ENCODE measurements at regions not wholly inside any gene's neighbourhood (a gene's known extent, or its start where the extent isn't known, plus 50 kb on each side); places are given as distances from the start of the nearest gene placed in this dataset.

DNA sequence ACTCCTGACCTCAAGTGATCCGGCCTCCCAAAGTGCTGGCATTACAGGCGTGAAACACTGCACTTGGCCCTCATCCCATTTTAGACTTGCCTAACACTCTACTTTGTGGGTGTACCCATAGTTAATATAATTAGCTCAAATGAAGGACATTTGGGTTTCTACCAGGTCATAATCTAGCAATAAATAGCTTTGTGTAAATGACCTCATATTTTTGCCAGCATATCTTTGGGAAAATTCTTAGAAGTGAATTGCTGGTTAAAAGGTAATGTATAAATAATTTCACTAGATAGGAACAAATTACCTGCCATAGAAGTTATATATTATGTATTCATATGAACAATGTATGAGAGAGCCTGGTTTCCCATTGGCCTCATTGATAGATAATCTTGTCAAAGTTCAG, 206.0 kb downstream of the DIPK2A start:
- TF ChIP-seq, protein P1, sequence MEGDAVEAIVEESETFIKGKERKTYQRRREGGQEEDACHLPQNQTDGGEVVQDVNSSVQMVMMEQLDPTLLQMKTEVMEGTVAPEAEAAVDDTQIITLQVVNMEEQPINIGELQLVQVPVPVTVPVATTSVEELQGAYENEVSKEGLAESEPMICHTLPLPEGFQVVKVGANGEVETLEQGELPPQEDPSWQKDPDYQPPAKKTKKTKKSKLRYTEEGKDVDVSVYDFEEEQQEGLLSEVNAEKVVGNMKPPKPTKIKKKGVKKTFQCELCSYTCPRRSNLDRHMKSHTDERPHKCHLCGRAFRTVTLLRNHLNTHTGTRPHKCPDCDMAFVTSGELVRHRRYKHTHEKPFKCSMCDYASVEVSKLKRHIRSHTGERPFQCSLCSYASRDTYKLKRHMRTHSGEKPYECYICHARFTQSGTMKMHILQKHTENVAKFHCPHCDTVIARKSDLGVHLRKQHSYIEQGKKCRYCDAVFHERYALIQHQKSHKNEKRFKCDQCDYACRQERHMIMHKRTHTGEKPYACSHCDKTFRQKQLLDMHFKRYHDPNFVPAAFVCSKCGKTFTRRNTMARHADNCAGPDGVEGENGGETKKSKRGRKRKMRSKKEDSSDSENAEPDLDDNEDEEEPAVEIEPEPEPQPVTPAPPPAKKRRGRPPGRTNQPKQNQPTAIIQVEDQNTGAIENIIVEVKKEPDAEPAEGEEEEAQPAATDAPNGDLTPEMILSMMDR (IDR thresholded peaks at IDR 0.05), result no peak
- TF ChIP-seq EP300 (IDR thresholded peaks at IDR 0.05) (no peak), POLR2AphosphoS5 (IDR thresholded peaks at IDR 0.05) (no peak), POLR2A (IDR thresholded peaks at IDR 0.05) (no peak)
- 90 to 94% methylated on average over 2 of the region's 2 CpGs for WGBS, 2 donors
- H3K4me3 ChIP-seq, result no peak overlapping the region

DNA sequence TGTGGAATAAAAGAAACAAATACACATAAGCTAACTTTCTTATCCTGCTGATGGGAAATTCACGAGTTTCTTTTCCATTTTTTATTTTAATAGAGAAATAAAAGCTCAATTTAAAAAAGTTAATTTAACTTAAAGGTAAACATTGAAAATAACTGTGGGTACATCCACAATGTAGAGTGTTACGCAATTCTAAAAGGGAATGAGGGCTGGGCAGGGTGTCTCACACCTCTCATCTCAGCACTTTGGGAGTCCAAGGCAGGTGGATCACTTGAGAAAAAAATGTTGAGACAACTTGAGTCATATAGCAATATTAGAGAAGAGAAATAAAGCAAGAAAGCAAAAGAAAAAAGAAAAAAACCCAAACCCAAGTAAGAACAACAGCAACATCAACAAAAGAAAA, 207.0 kb downstream of the DIPK2A start:
- intact Hi-C loops (cut with DNase I), result no loop called here
- TF ChIP-seq POLR2A (IDR thresholded peaks at IDR 0.05) (no peak), EP300 (IDR thresholded peaks at IDR 0.05) (no peak), POLR2AphosphoS5 (IDR thresholded peaks at IDR 0.05) (no peak)
- TF ChIP-seq, protein P1 (IDR thresholded peaks at IDR 0.05), result no peak
- DNase-seq, result no peak
- Histone ChIP-seq H3K9me3 (no peaks in the 10 kb centered on the region), H3K4me1 (no peaks in the 10 kb centered on the region), H3K27me3 (no peaks in the 10 kb centered on the region), H3K36me3 (no peaks in the 10 kb centered on the region), H3K4me3 (no peak overlapping the region), H3K27ac (no peak overlapping the region)
- WGBS, 2 donors, result 70 to 92% methylated on average over 2 of the region's 2 CpGs

More for the DNA sequence above, 206.0 kb downstream of the DIPK2A start:
- Histone ChIP-seq H3K9me3 (no peaks in the 10 kb centered on the region), H3K36me3 (no peaks in the 10 kb centered on the region), H3K27ac (no peak overlapping the region), H3K4me1 (no peaks in the 10 kb centered on the region), H3K27me3 (no peaks in the 10 kb centered on the region)
- intact Hi-C loops (cut with DNase I), result no loop called here
- no peak for DNase-seq

DNA sequence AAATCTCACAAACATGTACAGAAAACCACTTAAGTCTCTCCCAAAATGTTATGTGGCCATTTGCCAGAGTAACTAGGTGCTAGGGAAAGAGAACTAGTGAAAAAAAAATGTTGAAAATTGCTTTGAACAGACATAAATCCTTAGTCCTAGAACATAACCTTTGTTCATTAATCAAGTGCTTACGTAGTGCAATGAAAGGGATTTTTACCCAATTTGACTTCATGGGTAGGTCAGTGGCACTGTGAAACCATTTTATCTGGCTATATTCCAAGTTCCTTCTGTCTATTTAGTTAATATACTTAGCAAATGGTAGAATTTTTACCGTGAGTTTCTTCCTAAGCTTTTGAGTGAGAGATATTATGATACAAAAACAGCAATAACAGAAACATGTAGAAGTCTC, 209.4 kb downstream of the DIPK2A start:
- 70 to 74% methylated on average over 2 of the region's 2 CpGs for WGBS, 2 donors
- intact Hi-C loops (cut with DNase I), result no loop called here
- H3K4me1 ChIP-seq, result no peaks in the 10 kb centered on the region

DNA sequence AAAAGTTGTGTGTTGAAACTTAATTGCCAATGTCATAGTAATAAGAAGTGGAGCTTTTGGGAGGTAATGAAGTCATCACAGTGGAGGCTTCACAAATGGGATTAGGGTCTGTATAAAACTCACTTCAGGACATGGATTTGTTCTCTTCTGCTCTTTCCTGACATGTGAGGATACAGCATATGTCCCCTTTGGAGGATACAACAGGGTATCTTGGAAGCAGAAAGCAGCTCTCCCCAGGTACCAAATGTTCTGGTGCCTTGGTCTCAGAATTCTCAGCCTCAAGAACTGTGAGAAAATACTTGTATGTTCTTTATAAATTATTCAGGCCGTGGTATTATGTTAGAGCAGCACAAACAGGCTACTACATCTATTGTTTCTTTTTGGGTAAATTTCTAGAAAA, 210.9 kb downstream of the DIPK2A start:
- H3K36me3 ChIP-seq, result no peaks in the 10 kb centered on the region
- H3K9me3 ChIP-seq, result peaks cover 0 to 8% (median 0%) of the 10 kb centered on the region in 4 donors
- no peak overlapping the region for H3K4me3 ChIP-seq
- no peak overlapping the region for H3K27ac ChIP-seq
- no peak for DNase-seq
- no peaks in the 10 kb centered on the region for H3K4me1 ChIP-seq
- intact Hi-C loops (cut with DNase I), result no loop called here
- 55 to 76% methylated on average over 1 of the region's 1 CpG for whole genome bisulfite sequencing, 2 donors
- H3K27me3 ChIP-seq, result no peaks in the 10 kb centered on the region
- TF ChIP-seq EP300 (IDR thresholded peaks at IDR 0.05) (no peak), POLR2A (IDR thresholded peaks at IDR 0.05) (no peak), POLR2AphosphoS5 (IDR thresholded peaks at IDR 0.05) (no peak)
- TF ChIP-seq, protein P1 (IDR thresholded peaks at IDR 0.05), result no peak

More for the DNA sequence above, 209.4 kb downstream of the DIPK2A start:
- Histone ChIP-seq H3K9me3 (peaks cover 0 to 8% (median 0%) of the 10 kb centered on the region in 4 donors), H3K4me3 (no peak overlapping the region), H3K27ac (no peak overlapping the region), H3K27me3 (no peaks in the 10 kb centered on the region), H3K36me3 (no peaks in the 10 kb centered on the region)
- TF ChIP-seq, protein P1 (IDR thresholded peaks at IDR 0.05), result no peak
- no peak for TF ChIP-seq POLR2AphosphoS5 (IDR thresholded peaks at IDR 0.05)
- TF ChIP-seq EP300 (IDR thresholded peaks at IDR 0.05), result no peak
- TF ChIP-seq POLR2A (IDR thresholded peaks at IDR 0.05), result no peak
- DNase-seq, result no peak

DNA sequence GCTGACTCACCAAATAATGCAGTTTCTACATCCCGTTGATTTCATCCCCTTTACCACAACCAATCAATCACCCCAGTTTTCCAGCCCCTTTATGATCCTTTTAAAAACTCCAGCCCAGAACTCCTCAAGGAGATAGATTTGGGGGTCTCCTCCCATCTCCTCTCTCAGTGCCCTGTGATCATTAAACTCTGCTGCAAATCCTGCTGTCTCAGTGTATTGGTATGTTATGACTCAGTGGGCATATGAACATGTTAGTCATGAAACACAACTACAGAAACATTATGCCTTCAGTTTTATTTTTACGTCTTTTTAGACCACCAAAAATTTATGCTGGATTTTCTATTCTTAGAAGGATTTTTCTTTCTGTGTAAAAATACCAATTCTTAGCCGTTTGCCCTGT, 213.7 kb downstream of the DIPK2A start:
- H3K27me3 ChIP-seq, result no peaks in the 10 kb centered on the region
- no peak for DNase-seq
- WGBS, 2 donors, result 85 to 89% methylated on average over 3 of the region's 3 CpGs

More for the DNA sequence above, 213.7 kb downstream of the DIPK2A start:
- peaks cover 0 to 8% (median 0%) of the 10 kb centered on the region in 4 donors for H3K9me3 ChIP-seq
- TF ChIP-seq EP300 (IDR thresholded peaks at IDR 0.05), result no peak
- TF ChIP-seq POLR2A (IDR thresholded peaks at IDR 0.05), result no peak
- no peak for TF ChIP-seq POLR2AphosphoS5 (IDR thresholded peaks at IDR 0.05)
- TF ChIP-seq, protein P1 (IDR thresholded peaks at IDR 0.05), result no peak
- H3K36me3 ChIP-seq, result no peaks in the 10 kb centered on the region
- H3K27ac ChIP-seq, result no peak overlapping the region
- no peaks in the 10 kb centered on the region for H3K4me1 ChIP-seq
- intact Hi-C loops (cut with DNase I), result no loop called here
- no peak overlapping the region for H3K4me3 ChIP-seq

All from sigmoid colon (tissue), 6 donors.